CD8-positive, alpha-beta memory T cell (primary cell): ENCODE measurements at regions not wholly inside any gene's neighbourhood (a gene's known extent, or its start where the extent isn't known, plus 50 kb on each side); places are given as distances from the start of the nearest gene placed in this dataset.
"Not testable (repeated sequence)": the region's sequence is repeated elsewhere in the genome, so short reads cannot be mapped to it uniquely, and the experiment has no call there.

Source experiments
- CTCF ChIA-PET: fragments of 350-600 bp; sonication (Branson Sonifier 250); formaldehyde crosslinking; loops from one replicate; lab custom pipeline; 2021; ENCODE audit warnings: antibody characterized with exemption; lab: Charles Lee
- POLR2A ChIA-PET: fragments of 350-600 bp; sonication (Branson Sonifier 250); formaldehyde crosslinking; loops from one replicate; lab custom pipeline; 2021; ENCODE audit warnings: antibody characterized with exemption; lab: Charles Lee
- DNase-seq, 5 donors: peaks; one replicate each; pipeline versions ENCODE4 v3.0.0 to v3.0.0-alpha.2; 2020 to 2022; ENCODE audit warnings: mixed read lengths in 1 of 5
- H3K27ac ChIP-seq: one replicate; pipeline ENCODE4 v1.7.0; 2013; ENCODE audit warnings: low read depth, mild to moderate bottlenecking, low read length, moderate library complexity
- H3K27me3 ChIP-seq: 2 replicates; pipeline ENCODE4 v1.7.0; 2013; ENCODE audit warnings: low read length, mild to moderate bottlenecking; ENCODE audit not compliant: insufficient read depth, poor library complexity, severe bottlenecking
- H3K36me3 ChIP-seq: 2 replicates; pipeline ENCODE4 v1.7.0; 2013; ENCODE audit warnings: mild to moderate bottlenecking, low read length, moderate library complexity; ENCODE audit not compliant: insufficient read depth
- H3K4me1 ChIP-seq: 2 replicates; pipeline ENCODE4 v1.7.0; 2013; ENCODE audit warnings: mild to moderate bottlenecking, low read length, moderate library complexity; ENCODE audit not compliant: insufficient read depth
- H3K4me3 ChIP-seq: 2 replicates; pipeline ENCODE4 v1.7.0; 2013; ENCODE audit warnings: mild to moderate bottlenecking, low read length
- H3K9me3 ChIP-seq: 2 replicates; pipeline ENCODE4 v1.7.0; 2013; ENCODE audit warnings: mild to moderate bottlenecking, low read length
- H3K27ac Mint-ChIP-seq, 8 donors: one replicate each; pipeline ENCODE4 v1.8.0; 2020 to 2021; ENCODE audit warnings: mixed read lengths in 8 of 8, mild to moderate bottlenecking in 6 of 8, inconsistent platforms in 3 of 8, moderate library complexity in 3 of 8
- H3K27me3 Mint-ChIP-seq, 2 donors: one replicate each; pipeline ENCODE4 v1.8.0; 2020 to 2021; ENCODE audit warnings: mixed read lengths in 2 of 2, mild to moderate bottlenecking in 1 of 2, moderate library complexity in 1 of 2
- H3K36me3 Mint-ChIP-seq, 3 donors: one replicate each; pipeline ENCODE4 v1.8.0; 2020 to 2021; ENCODE audit warnings: mixed read lengths in 3 of 3, inconsistent platforms in 1 of 3, mild to moderate bottlenecking in 1 of 3
- H3K4me1 Mint-ChIP-seq, 3 donors: one replicate each; pipeline ENCODE4 v1.8.0; 2020 to 2021; ENCODE audit warnings: mixed read lengths in 3 of 3, inconsistent platforms in 1 of 3, mild to moderate bottlenecking in 1 of 3
- H3K4me3 Mint-ChIP-seq, 7 donors: one replicate each; pipeline ENCODE4 v1.8.0; 2020 to 2021; ENCODE audit warnings: mixed read lengths in 7 of 7, mild to moderate bottlenecking in 6 of 7, moderate library complexity in 4 of 7, inconsistent platforms in 2 of 7
- H3K9me3 Mint-ChIP-seq, 5 donors: one replicate each; pipeline ENCODE4 v1.8.0; 2020 to 2022; ENCODE audit warnings: mixed read lengths in 5 of 5, mild to moderate bottlenecking in 3 of 5, moderate library complexity in 2 of 5, inconsistent platforms in 1 of 5

DNA sequence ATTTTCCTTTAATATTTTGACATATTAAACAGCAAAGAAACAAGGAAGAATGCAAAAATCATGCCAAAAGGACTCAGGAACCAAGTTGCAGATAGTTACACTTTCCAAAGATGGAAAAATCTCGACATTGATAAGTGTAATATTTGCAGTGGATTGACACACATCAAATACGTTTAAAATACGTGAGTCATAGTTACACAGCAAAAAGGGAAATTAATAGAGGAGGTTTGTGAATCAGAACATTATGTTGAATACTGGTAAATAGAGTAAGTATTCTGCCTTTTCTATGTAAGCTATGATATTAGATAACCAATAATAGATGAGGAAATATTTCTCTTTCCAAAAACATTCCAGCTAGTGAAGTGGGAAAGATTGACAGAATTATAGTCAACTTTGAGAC is 1761.3 kb upstream of the IGFBP7 start:
- Histone ChIP-seq H3K27me3 (no peaks in the 10 kb centered on the region), H3K27ac (no peak overlapping the region), H3K9me3 (no peaks in the 10 kb centered on the region), H3K36me3 (no peaks in the 10 kb centered on the region), H3K4me1 (no peaks in the 10 kb centered on the region), H3K4me3 (no peak overlapping the region)
- Mint-ChIP-seq H3K9me3 (peaks cover 2 to 29% (median 7%) of the 10 kb centered on the region in 5 donors), H3K27me3 (no peaks in the 10 kb centered on the region), H3K4me1 (no peaks in the 10 kb centered on the region), H3K27ac (no peak overlapping the region), H3K4me3 (no peak overlapping the region), H3K36me3 (no peaks in the 10 kb centered on the region)
- ChIA-PET CTCF (no interaction called here), POLR2A (no interaction called here)
- no peak for DNase-seq

DNA sequence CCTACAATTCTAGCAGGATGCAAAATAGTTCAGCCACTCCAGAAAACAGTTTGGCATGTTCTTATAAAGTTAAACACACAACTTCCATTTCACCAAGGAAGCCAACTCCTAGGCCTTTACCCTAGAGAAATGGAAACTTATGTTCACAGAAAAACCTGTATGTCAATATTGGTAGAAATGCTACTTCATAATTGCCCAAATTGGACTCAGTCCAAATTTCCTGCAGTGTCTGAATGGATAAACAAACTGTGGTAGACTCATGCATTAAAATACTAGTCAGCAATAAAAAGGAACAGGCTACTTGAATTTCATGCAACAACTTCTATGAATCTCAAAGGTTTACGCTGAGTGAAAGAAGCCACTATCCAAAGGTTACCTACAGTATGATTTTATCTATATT is 1738.8 kb upstream of the IGFBP7 start:
- Mint-ChIP-seq H3K9me3 (peaks cover 7 to 32% (median 20%) of the 10 kb centered on the region in 5 donors), H3K4me1 (no peaks in the 10 kb centered on the region), H3K36me3 (no peaks in the 10 kb centered on the region), H3K27me3 (no peaks in the 10 kb centered on the region), H3K27ac (no peak overlapping the region), H3K4me3 (no peak overlapping the region)
- no peaks in the 10 kb centered on the region for H3K36me3 ChIP-seq
- H3K4me1 ChIP-seq = no peaks in the 10 kb centered on the region
- H3K9me3 ChIP-seq = no peaks in the 10 kb centered on the region
- H3K4me3 ChIP-seq = no peak overlapping the region
- no peak for DNase-seq
- no peak overlapping the region for H3K27ac ChIP-seq
- CTCF ChIA-PET = no interaction called here
- no peaks in the 10 kb centered on the region for H3K27me3 ChIP-seq
- POLR2A ChIA-PET = no interaction called here

DNA sequence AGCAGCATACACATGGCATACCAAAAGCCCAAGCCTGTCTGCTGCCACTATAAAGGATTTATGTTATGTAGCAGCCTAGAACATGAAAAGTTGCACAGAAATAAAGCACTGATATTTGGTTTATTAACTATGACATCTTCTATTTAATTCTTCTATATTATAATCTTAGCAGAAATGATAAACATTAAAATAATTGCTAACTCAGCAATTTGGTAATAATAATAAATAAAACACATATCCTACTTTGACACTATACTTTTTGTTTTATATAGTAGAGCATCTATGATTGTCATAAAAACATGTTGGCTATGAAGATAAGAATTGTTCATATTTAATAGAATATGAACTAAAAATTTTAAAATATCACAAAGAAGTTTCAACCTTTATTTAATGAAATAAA is 1733.3 kb upstream of the IGFBP7 start:
- H3K4me1 Mint-ChIP-seq = no peaks in the 10 kb centered on the region
- Histone ChIP-seq H3K27ac (no peak overlapping the region), H3K4me1 (no peaks in the 10 kb centered on the region), H3K4me3 (no peak overlapping the region), H3K9me3 (no peaks in the 10 kb centered on the region), H3K36me3 (no peaks in the 10 kb centered on the region), H3K27me3 (no peaks in the 10 kb centered on the region)
- no peaks in the 10 kb centered on the region for H3K36me3 Mint-ChIP-seq
- H3K27me3 Mint-ChIP-seq = no peaks in the 10 kb centered on the region
- H3K9me3 Mint-ChIP-seq = peaks cover 4 to 48% (median 13%) of the 10 kb centered on the region in 5 donors
- H3K4me3 Mint-ChIP-seq = no peak overlapping the region
- no peak overlapping the region for H3K27ac Mint-ChIP-seq
- POLR2A ChIA-PET = no interaction called here
- DNase-seq = no peak
- CTCF ChIA-PET = no interaction called here

DNA sequence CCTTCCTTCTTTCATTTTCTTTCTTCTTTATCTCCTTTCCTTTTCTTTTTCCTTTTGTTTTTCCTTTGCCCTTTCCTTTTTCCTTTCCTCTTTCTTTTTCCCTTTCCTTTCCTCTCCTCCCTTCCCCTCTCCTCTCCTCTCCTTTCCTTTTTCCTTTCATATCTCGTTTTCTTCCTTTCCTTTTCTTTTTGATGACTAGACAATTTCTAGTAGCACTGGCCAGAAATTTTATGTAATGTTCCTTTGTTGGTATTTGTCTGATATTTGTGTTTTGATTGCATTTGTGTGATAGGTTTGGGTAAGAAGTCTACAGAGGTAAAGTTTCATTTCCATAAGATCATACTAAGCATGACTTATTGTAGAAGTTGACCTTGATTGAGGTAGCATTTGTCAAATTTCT is 1722.9 kb upstream of the IGFBP7 start:
- Mint-ChIP-seq H3K4me1 (no peaks in the 10 kb centered on the region), H3K9me3 (peaks cover 3 to 39% (median 15%) of the 10 kb centered on the region in 5 donors), H3K27me3 (no peaks in the 10 kb centered on the region), H3K27ac (no peak overlapping the region), H3K36me3 (no peaks in the 10 kb centered on the region), H3K4me3 (no peak overlapping the region)
- no peak overlapping the region for H3K27ac ChIP-seq
- H3K27me3 ChIP-seq = no peaks in the 10 kb centered on the region
- POLR2A ChIA-PET = no interaction called here
- no peaks in the 10 kb centered on the region for H3K36me3 ChIP-seq
- CTCF ChIA-PET = no interaction called here
- DNase-seq = no peak
- H3K4me3 ChIP-seq = no peak overlapping the region
- no peaks in the 10 kb centered on the region for H3K4me1 ChIP-seq
- no peaks in the 10 kb centered on the region for H3K9me3 ChIP-seq

DNA sequence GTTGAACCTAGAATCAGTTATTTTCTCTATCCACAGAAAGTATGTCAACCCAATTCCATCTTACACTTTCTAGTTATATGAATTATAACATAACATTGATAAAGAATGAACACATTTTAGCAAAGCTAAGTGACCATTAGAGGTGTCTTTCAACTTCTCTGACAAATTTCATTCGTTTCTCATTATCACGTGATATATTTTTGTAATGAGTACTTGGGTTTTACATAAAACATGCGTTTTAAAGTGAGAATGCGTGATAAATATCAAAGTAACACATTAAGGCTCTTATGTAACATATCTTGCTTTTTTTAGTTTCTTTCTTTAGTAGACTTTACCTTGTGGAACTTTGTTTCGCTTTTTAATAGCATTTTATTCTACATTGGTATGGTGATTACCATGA is 1715.1 kb upstream of the IGFBP7 start:
- Histone ChIP-seq H3K36me3 (no peaks in the 10 kb centered on the region), H3K9me3 (no peaks in the 10 kb centered on the region), H3K4me3 (no peak overlapping the region), H3K27ac (no peak overlapping the region), H3K27me3 (no peaks in the 10 kb centered on the region), H3K4me1 (no peaks in the 10 kb centered on the region)
- Mint-ChIP-seq H3K36me3 (no peaks in the 10 kb centered on the region), H3K9me3 (peaks cover 6 to 36% (median 14%) of the 10 kb centered on the region in 5 donors), H3K4me3 (no peak overlapping the region), H3K27ac (no peak overlapping the region), H3K27me3 (no peaks in the 10 kb centered on the region), H3K4me1 (no peaks in the 10 kb centered on the region)
- ChIA-PET CTCF (no interaction called here), POLR2A (no interaction called here)
- no peak for DNase-seq

DNA sequence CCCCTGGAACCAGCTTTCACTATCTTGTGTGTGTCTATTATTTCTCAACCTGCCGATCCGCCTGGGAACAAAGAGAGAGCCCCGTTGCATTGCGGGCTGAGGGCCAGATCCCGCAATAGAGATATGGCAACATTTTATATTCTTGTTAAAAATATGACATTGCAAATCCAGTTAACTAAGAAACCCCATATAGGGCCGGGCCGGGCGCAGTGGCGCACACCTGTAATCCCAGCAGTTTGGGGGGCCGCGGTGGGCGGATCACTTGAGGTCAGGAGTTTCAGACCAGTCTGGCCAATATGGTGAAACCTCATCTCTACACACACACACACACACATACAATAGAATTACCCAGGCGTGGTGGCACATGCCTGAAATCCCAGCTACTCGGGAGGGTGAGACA is 1708.4 kb upstream of the IGFBP7 start:
- peaks cover 0 to 33% (median 22%) of the 10 kb centered on the region in 5 donors for H3K9me3 Mint-ChIP-seq

DNA sequence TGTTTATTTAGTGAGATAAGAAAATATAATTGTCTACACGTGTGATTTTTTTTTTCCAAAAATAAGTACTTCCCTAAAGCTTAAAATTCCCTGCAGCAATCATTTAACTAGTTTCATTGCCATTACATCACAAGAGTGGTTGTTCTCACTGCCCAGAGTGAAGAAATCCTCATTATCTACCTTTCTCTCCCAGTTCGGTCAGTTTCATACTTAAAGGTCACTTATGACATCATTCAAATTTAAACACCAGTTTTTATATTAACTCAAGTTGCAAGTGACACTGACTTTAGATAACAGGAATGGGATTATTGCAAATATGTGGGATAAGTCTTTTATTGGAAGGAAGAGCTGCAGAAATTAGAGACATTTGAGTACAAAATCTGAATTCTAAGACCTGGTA is 1699.8 kb upstream of the IGFBP7 start:
- Mint-ChIP-seq H3K4me1 (no peaks in the 10 kb centered on the region), H3K36me3 (no peaks in the 10 kb centered on the region), H3K9me3 (peaks cover 5 to 38% (median 9%) of the 10 kb centered on the region in 5 donors), H3K27ac (no peak overlapping the region), H3K27me3 (no peaks in the 10 kb centered on the region), H3K4me3 (no peak overlapping the region)
- ChIA-PET CTCF (no interaction called here), POLR2A (no interaction called here)
- Histone ChIP-seq H3K9me3 (no peaks in the 10 kb centered on the region), H3K4me1 (no peaks in the 10 kb centered on the region), H3K27me3 (no peaks in the 10 kb centered on the region), H3K27ac (no peak overlapping the region), H3K4me3 (no peak overlapping the region), H3K36me3 (no peaks in the 10 kb centered on the region)
- no peak for DNase-seq

More for the DNA sequence above, 1708.4 kb upstream of the IGFBP7 start:
- H3K27me3 Mint-ChIP-seq, DNase-seq, H3K36me3 ChIP-seq, H3K4me3 ChIP-seq, H3K27ac Mint-ChIP-seq, H3K36me3 Mint-ChIP-seq, H3K4me3 Mint-ChIP-seq, H3K4me1 ChIP-seq, H3K27ac ChIP-seq, CTCF ChIA-PET, H3K9me3 ChIP-seq, H3K27me3 ChIP-seq, H3K4me1 Mint-ChIP-seq: not testable (repeated sequence)
- POLR2A ChIA-PET = interaction anchor here (0.6 kb wide), 1 partner anchor 327 kb away, joined by 3 read pairs; no protein-coding TSS in a partner anchor

DNA sequence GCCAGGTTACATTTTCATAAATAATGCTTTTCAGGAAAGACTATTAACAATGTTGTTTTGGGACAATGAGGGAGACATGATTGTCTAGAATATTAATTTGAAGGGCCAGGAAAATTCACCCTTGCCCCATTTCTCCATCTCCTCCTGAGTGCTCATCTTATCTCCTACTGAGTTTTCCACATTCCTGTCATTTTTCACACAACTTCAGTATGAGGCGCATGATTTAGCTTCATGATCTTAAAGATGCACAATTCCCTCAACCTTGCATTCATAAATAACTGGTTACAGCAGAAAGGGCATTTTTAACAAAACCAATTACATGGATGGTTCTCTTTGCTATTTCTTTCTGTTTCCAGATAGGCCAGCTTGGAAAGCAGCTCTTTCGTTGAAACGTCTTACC is 1699.2 kb upstream of the IGFBP7 start:
- ChIA-PET POLR2A (no interaction called here), CTCF (no interaction called here)
- no peaks in the 10 kb centered on the region for H3K4me1 ChIP-seq
- Mint-ChIP-seq H3K36me3 (no peaks in the 10 kb centered on the region), H3K27me3 (no peaks in the 10 kb centered on the region), H3K4me3 (no peak overlapping the region), H3K27ac (no peak overlapping the region), H3K4me1 (no peaks in the 10 kb centered on the region), H3K9me3 (peaks cover 5 to 38% (median 9%) of the 10 kb centered on the region in 5 donors)
- no peaks in the 10 kb centered on the region for H3K36me3 ChIP-seq
- no peaks in the 10 kb centered on the region for H3K9me3 ChIP-seq
- DNase-seq = no peak
- no peaks in the 10 kb centered on the region for H3K27me3 ChIP-seq
- H3K4me3 ChIP-seq = no peak overlapping the region
- H3K27ac ChIP-seq = no peak overlapping the region

DNA sequence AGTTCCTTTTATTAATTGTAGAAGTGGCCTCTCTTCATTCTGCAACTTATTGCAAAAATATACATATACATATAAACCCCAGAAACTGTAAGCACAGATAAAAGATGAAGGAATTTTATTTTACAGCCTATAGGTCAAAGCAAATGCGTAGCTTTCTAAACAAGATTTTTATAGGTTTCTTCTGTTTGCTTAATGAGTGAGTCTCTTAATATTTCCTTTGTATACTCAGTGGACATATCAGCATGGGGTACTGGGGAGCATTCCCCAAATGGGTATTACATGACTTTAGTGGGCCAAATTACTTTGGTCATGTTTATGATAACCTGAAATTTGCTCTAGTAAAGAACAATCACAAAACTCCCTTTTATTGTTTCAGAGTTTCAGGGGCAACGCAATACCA is 1698.6 kb upstream of the IGFBP7 start:
- Histone ChIP-seq H3K4me3 (no peak overlapping the region), H3K36me3 (no peaks in the 10 kb centered on the region), H3K9me3 (no peaks in the 10 kb centered on the region), H3K27ac (no peak overlapping the region), H3K4me1 (no peaks in the 10 kb centered on the region), H3K27me3 (no peaks in the 10 kb centered on the region)
- H3K4me1 Mint-ChIP-seq = no peaks in the 10 kb centered on the region
- CTCF ChIA-PET = no interaction called here
- no peak for DNase-seq
- peaks cover 5 to 41% (median 9%) of the 10 kb centered on the region in 5 donors for H3K9me3 Mint-ChIP-seq
- no peaks in the 10 kb centered on the region for H3K27me3 Mint-ChIP-seq
- no peaks in the 10 kb centered on the region for H3K36me3 Mint-ChIP-seq
- H3K27ac Mint-ChIP-seq = no peak overlapping the region
- POLR2A ChIA-PET = no interaction called here
- H3K4me3 Mint-ChIP-seq = no peak overlapping the region
